Mucosa of descending colon (tissue), 3 donors: ENCODE measurements at regions not wholly inside any gene's neighbourhood (a gene's known extent, or its start where the extent isn't known, plus 50 kb on each side); places are given as distances from the start of the nearest gene placed in this dataset.
"Not testable (repeated sequence)": the region's sequence is repeated elsewhere in the genome, so short reads cannot be mapped to it uniquely, and the experiment has no call there.

Source experiments
- ATAC-seq: fragments of 200-7000 bp; cut with Tn5 transposase; one replicate; pipeline ENCODE4 v1.9.1; 2020; ENCODE audit warnings: mild to moderate bottlenecking, moderate library complexity
- DNase-seq, 3 donors: peaks; one replicate each; pipeline ENCODE4 v3.0.0-alpha.2; 2020
- H3K36me3 ChIP-seq: fragments of 200-600 bp; one replicate; pipeline ENCODE4 v1.8.0; 2021; ENCODE audit warnings: low read depth, mild to moderate bottlenecking
- H3K4me1 ChIP-seq: fragments of 200-600 bp; one replicate; pipeline ENCODE4 v1.8.0; 2021; ENCODE audit warnings: low read depth, mild to moderate bottlenecking
- H3K4me3 ChIP-seq: fragments of 200-600 bp; one replicate; pipeline ENCODE4 v1.8.0; 2021; ENCODE audit warnings: mild to moderate bottlenecking
- H3K9me3 ChIP-seq: fragments of 200-600 bp; one replicate; pipeline ENCODE4 v1.8.0; 2021; ENCODE audit warnings: mild to moderate bottlenecking
- intact Hi-C, 2 donors: fragments of 100-400 bp; cut with DNase I in 1 of 2; cut with micrococcal nuclease in 1 of 2; formaldehyde crosslinking; loops; one replicate each; pipeline versions ENCODE4 v1.11.0 to v1.11.1; 2022; cut with DNase I, micrococcal nuclease
- TF ChIP-seq, protein P1 (sequence below): fragments of 200-600 bp; IDR thresholded peaks from one replicate; pipeline ENCODE4 v1.8.0; 2022; ENCODE audit warnings: antibody characterized with exemption, mild to moderate bottlenecking
- donor health status: DM: no; HTN: no; CAD: no; lungs with moderate emphysema.
- donor health status: DM: no; HTN: no; CAD: no.
- donor health status: DM: no; HTN: yes; CAD: no.

DNA sequence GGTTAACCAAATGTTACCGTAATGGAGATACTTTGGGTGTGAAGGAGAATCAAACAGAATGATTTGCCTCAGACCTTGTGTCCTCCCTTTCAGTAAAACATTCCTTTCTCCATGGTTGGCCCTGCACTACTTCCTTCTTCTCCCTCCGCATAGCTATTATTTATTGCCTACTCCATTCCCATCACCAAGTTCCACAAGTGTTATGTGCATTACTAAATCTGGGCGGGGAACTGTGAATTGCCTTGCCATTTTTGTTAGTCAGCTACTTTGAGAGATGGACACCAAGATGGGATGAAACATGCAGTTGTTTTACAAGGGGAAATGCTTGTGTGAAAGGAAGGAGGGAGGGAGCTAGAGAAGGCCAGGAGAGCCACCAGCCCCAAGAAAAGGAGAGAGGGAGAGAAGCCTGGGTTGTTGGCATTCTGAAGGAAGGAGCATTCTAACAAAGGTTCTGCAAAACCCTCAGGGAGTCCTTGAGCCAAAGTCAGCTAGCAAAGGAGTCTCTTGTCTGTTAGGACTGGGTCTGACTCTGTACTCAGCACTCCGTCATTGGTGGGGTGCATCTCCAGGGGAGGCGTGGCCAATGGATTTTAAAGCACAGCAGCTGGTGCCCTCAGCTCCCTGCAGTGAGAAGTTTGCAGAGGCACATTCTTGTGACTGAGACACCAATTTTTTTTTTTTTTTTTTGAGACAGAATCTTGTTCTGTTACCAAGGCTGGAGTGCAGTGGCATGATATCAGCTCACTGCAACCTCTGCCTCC, 83.6 kb upstream of the CHD6 start:
- Histone ChIP-seq H3K4me1 (no peaks in the 10 kb centered on the region), H3K4me3 (no peak overlapping the region), H3K36me3 (no peaks in the 10 kb centered on the region), H3K9me3 (no peaks in the 10 kb centered on the region)
- intact Hi-C loops: no loop called here
- ATAC-seq (no peak), DNase-seq (no peak)
- TF ChIP-seq, protein P1, sequence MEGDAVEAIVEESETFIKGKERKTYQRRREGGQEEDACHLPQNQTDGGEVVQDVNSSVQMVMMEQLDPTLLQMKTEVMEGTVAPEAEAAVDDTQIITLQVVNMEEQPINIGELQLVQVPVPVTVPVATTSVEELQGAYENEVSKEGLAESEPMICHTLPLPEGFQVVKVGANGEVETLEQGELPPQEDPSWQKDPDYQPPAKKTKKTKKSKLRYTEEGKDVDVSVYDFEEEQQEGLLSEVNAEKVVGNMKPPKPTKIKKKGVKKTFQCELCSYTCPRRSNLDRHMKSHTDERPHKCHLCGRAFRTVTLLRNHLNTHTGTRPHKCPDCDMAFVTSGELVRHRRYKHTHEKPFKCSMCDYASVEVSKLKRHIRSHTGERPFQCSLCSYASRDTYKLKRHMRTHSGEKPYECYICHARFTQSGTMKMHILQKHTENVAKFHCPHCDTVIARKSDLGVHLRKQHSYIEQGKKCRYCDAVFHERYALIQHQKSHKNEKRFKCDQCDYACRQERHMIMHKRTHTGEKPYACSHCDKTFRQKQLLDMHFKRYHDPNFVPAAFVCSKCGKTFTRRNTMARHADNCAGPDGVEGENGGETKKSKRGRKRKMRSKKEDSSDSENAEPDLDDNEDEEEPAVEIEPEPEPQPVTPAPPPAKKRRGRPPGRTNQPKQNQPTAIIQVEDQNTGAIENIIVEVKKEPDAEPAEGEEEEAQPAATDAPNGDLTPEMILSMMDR: no peak

DNA sequence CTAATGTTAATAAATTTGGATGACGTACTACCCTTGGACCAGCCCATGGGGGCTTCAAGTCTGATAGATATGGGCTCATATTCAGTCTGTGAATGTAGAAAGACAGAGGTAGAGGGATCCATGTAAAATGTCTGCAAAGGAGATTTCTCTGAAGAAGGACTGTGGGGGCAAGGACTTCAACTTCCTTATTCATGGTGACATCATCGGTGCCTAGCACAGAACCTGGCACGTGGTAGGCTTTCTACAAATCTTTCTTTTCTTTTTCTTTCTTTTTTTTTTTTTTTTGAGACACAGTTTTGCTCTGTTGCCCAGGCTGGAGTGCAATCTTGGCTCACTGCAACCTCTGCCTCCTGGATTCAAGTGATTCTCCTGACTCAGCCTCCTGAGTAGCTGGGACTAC, 81.5 kb upstream of the CHD6 start:
- H3K4me3 ChIP-seq, intact Hi-C loops, H3K36me3 ChIP-seq, H3K9me3 ChIP-seq, H3K4me1 ChIP-seq, ATAC-seq, DNase-seq: not testable (repeated sequence)

DNA sequence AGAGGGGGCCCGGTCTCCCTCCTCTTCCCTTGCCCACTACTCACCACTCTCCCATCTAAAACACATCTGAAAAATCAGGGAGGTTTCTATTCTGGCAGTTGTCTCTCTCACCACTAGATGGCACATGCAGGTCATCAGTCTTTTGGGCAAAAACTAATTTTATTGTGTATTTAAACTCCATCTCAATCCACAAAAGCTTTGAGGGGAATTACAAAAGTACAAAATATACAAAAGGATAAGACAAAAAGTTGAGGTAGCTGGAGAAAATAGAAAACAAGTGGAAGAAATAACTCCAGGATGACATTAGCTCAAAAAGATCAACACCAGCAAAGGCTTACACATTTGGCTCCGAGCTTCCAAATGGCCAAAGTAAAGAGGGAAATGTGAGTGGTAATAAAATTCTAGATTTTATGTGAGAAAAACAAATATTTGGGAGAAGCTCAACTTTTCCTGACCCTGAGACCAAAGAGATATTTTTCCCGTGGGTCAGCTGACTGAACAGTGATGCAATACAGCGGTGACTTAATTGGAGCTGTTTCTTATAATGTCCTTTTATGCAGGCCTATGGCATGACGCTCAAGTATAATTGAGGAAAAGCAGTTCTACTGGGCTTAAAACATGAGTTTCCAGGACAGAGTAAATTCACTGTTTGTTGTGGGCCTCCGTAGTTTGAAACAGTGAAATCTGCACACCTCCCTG, 79.8 kb upstream of the CHD6 start:
- intact Hi-C loops: no loop called here
- peak in 1 of 3 donors; percentile 45 for DNase-seq
- TF ChIP-seq, protein P1: peak; percentile 61
- Histone ChIP-seq H3K4me1 (peaks cover 11% of the 10 kb centered on the region), H3K9me3 (no peaks in the 10 kb centered on the region), H3K36me3 (no peaks in the 10 kb centered on the region), H3K4me3 (no peak overlapping the region)
- no peak for ATAC-seq

DNA sequence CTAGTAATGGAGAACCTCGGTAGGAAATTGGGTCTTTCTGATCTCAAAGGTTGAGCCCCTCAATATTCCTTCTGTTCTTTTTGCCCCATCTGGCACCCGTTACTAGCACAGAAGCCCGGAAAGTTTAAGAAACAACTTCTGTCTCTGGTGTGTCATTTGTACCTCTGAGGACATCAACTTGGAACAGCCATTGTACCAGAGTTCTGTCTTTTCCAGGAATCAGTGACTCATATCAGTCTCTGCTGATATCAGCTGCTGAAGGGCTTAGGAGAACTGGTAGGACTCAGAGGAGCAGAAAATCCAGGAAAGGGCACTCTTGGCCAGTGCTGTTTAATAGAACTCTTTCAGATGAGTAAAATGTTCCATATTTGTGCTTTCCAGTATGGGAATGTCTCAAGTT, 78.3 kb upstream of the CHD6 start:
- Histone ChIP-seq H3K4me1 (peaks cover 17% of the 10 kb centered on the region), H3K9me3 (no peaks in the 10 kb centered on the region), H3K4me3 (no peak overlapping the region), H3K36me3 (no peaks in the 10 kb centered on the region)
- no peak for DNase-seq
- ATAC-seq: no peak
- intact Hi-C loops: no loop called here
- TF ChIP-seq, protein P1: no peak

DNA sequence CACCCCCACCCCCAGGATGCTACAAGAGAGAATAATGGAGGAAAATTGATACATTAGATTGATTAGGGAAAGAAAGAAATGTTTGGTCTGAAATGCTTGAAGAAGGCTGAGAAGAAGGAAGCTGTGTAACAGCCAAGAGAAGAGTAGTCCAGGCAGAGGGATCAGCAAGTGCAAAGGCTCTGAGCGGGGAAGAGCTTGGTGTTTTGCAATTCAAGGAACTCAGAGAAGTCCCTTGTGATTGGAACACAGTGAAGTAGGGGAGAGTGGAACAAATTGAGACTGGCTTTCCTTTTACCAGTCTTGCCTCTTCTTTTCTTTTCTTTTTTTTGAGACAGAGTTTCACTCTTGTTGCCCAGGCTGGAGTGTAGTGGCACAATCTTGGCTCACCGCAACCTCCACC, 76.6 kb upstream of the CHD6 start:
- Histone ChIP-seq H3K9me3 (no peaks in the 10 kb centered on the region), H3K4me1 (peaks cover 17% of the 10 kb centered on the region), H3K36me3 (no peaks in the 10 kb centered on the region), H3K4me3 (no peak overlapping the region)
- TF ChIP-seq, protein P1: no peak
- intact Hi-C loops: no loop called here
- no peak for DNase-seq
- no peak for ATAC-seq

DNA sequence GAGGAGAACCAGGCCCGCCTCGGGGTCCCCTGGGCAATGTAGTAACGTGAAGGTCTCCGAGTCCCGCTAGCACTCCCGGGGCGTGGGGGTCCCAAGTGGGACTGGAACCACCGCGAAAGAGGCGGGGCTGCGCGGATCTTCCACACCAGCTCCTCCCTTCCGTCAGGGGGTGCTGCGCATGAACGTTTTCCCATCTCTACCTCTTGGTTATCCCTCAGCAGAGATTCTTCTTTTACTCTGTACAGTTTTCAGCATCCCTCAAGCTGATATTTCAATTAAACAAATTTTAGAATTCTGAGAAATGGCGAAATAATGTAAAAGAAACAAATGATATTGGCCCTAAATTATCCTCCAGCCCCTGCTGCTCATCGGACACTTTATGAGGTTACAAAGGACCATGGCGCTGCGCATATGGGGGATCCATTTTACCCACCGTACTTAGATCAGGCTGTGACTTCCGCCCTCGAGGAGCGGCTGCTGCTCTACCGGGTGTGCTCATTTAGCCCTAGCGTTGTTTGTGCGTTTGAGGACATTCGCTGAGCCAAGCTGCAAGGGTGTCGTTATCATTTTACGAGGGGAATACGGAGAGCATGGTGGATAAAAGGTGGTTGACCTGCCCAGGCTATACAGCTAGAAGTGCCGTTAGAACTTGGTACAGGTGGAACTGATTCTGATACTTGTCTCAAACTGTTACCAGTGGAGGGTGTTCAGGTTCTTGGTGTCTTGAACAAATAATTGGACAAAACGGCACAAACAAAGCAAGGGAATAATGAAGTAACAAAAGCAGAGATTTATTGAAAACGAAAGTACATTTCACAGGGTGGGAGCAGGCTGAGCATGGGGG, 75.2 kb upstream of the CHD6 start:
- TF ChIP-seq, protein P1: peak; percentile 43
- Histone ChIP-seq H3K4me1 (peaks cover 21% of the 10 kb centered on the region), H3K36me3 (no peaks in the 10 kb centered on the region), H3K4me3 (peak overlapping the region; percentile 38), H3K9me3 (no peaks in the 10 kb centered on the region)
- ATAC-seq (peak; percentile 95), DNase-seq (peak; percentile 80 to 86 (median 84))
- intact Hi-C loops: no loop called here
